SK-N-SH treated with all-trans-retinoic acid at 6 μM for 48 hours (cell line): ENCODE measurements at regions not wholly inside any gene's neighbourhood (a gene's known extent, or its start where the extent isn't known, plus 50 kb on each side); places are given as distances from the start of the nearest gene placed in this dataset.

Experiments
- ATAC-seq: fragments of 200-7000 bp; cut with Tn5 transposase; 3 replicates; pipeline ENCODE4 v1.9.1; 2020; ENCODE audit warnings: mild to moderate bottlenecking, moderate library complexity
- ARNTL ChIP-seq: fragments of 450-650 bp; formaldehyde crosslinking; IDR thresholded peaks from 2 replicates; pipeline ENCODE4 v1.5.0; 2020; ENCODE audit warnings: low read depth, mild to moderate bottlenecking, moderate library complexity, borderline replicate concordance
- BACH2 ChIP-seq: fragments of 250-450 bp; sonication (Bioruptor Pico); IDR thresholded peaks from 2 replicates; pipeline ENCODE4 v1.9.0; 2021; ENCODE audit warnings: mild to moderate bottlenecking, borderline replicate concordance
- CSDC2 ChIP-seq: fragments of 250-450 bp; sonication (Bioruptor Pico); IDR thresholded peaks from 2 replicates; pipeline ENCODE4 v1.5.0; 2020; ENCODE audit warnings: mild to moderate bottlenecking, moderate library complexity
- ESRRG ChIP-seq: fragments of 250-450 bp; sonication (Bioruptor Pico); IDR thresholded peaks from 2 replicates; pipeline ENCODE4 v1.6.1; 2021; ENCODE audit warnings: mild to moderate bottlenecking
- GLIS3 ChIP-seq: fragments of 250-450 bp; sonication (Bioruptor Pico); IDR thresholded peaks from 2 replicates; pipeline ENCODE4 v1.5.0; 2020; ENCODE audit warnings: mild to moderate bottlenecking, moderate library complexity
- ISL1 ChIP-seq: fragments of 250-450 bp; sonication (Bioruptor Pico); IDR thresholded peaks from 2 replicates; pipeline ENCODE4 v2.1.2; 2022; ENCODE audit warnings: mild to moderate bottlenecking, moderate library complexity
- OSR1 ChIP-seq: fragments of 250-450 bp; sonication (Bioruptor Pico); IDR thresholded peaks from 2 replicates; pipeline ENCODE4 v1.8.0; 2022; ENCODE audit warnings: moderate library complexity, mild to moderate bottlenecking, inconsistent platforms
- PPARA ChIP-seq: fragments of 250-450 bp; sonication (Bioruptor Pico); IDR thresholded peaks from 2 replicates; pipeline ENCODE4 v1.5.0; 2020; ENCODE audit warnings: mild to moderate bottlenecking, borderline replicate concordance
- RARB ChIP-seq: fragments of 250-450 bp; sonication (Bioruptor Pico); IDR thresholded peaks from 2 replicates; pipeline ENCODE4 v1.8.0; 2021; ENCODE audit warnings: mild to moderate bottlenecking, moderate library complexity
- SNAI2 ChIP-seq: fragments of 250-450 bp; sonication (Bioruptor Pico); IDR thresholded peaks from 2 replicates; pipeline ENCODE4 v1.5.0; 2020; ENCODE audit warnings: mild to moderate bottlenecking, moderate library complexity
- TCF4 ChIP-seq: fragments of 250-450 bp; sonication (Bioruptor Pico); IDR thresholded peaks from 2 replicates; pipeline ENCODE4 v1.8.0; 2021; ENCODE audit warnings: mild to moderate bottlenecking, moderate library complexity, borderline replicate concordance
- TOX ChIP-seq: fragments of 250-450 bp; sonication (Bioruptor Pico); IDR thresholded peaks from 2 replicates; pipeline ENCODE4 v1.8.0; 2021; ENCODE audit warnings: mild to moderate bottlenecking, moderate library complexity, borderline replicate concordance
- ZC3H10 ChIP-seq: fragments of 250-450 bp; sonication (Bioruptor Pico); IDR thresholded peaks from 2 replicates; pipeline ENCODE4 v1.5.1; 2021; ENCODE audit warnings: mild to moderate bottlenecking, moderate library complexity
- ZFP3 ChIP-seq: fragments of 250-450 bp; sonication (Bioruptor Pico); IDR thresholded peaks from 2 replicates; pipeline ENCODE4 v1.5.0; 2020; ENCODE audit warnings: mild to moderate bottlenecking, moderate library complexity
- ZFP30 ChIP-seq: fragments of 450-650 bp; formaldehyde crosslinking; IDR thresholded peaks from 2 replicates; pipeline ENCODE4 v1.5.0; 2022; ENCODE audit warnings: mild to moderate bottlenecking, moderate library complexity
- ZNF565 ChIP-seq: fragments of 450-650 bp; formaldehyde crosslinking; conservative IDR thresholded peaks from 2 replicates; pipeline ENCODE4 v1.5.0; 2020; ENCODE audit warnings: low read depth, mild to moderate bottlenecking, moderate library complexity
- ZNF70 ChIP-seq: fragments of 450-650 bp; formaldehyde crosslinking; IDR thresholded peaks from 2 replicates; pipeline ENCODE4 v1.5.0; 2020; ENCODE audit warnings: mild to moderate bottlenecking, moderate library complexity
- ZNF8 ChIP-seq: fragments of 450-650 bp; formaldehyde crosslinking; IDR thresholded peaks from 2 replicates; pipeline ENCODE4 v1.5.0; 2020; ENCODE audit warnings: mild to moderate bottlenecking, moderate library complexity
- TF ChIP-seq, protein P1 (sequence below): fragments of 250-450 bp; sonication (Bioruptor Pico); IDR thresholded peaks from 2 replicates; pipeline ENCODE4 v1.8.0; 2021; ENCODE audit warnings: low read depth, mild to moderate bottlenecking, moderate library complexity, borderline replicate concordance
- TF ChIP-seq, protein P2 (sequence below): fragments of 250-450 bp; sonication (Bioruptor Pico); IDR thresholded peaks from 2 replicates; pipeline ENCODE4 v1.8.0; 2020; ENCODE audit warnings: mild to moderate bottlenecking, moderate library complexity, borderline replicate concordance
- TF ChIP-seq, protein P3 (sequence below): fragments of 250-450 bp; sonication (Bioruptor Pico); IDR thresholded peaks from 2 replicates; pipeline ENCODE4 v1.5.1; 2020; ENCODE audit warnings: low read depth, mild to moderate bottlenecking, moderate library complexity
- TF ChIP-seq, protein P4 (sequence below): fragments of 250-450 bp; sonication (Bioruptor Pico); IDR thresholded peaks from 2 replicates; pipeline ENCODE4 v1.5.1; 2021; ENCODE audit warnings: mild to moderate bottlenecking, moderate library complexity
- TF ChIP-seq, protein P5 (sequence below): fragments of 250-450 bp; sonication (Bioruptor Pico); IDR thresholded peaks from 2 replicates; pipeline ENCODE4 v1.5.0; 2020; ENCODE audit warnings: mild to moderate bottlenecking, moderate library complexity

DNA sequence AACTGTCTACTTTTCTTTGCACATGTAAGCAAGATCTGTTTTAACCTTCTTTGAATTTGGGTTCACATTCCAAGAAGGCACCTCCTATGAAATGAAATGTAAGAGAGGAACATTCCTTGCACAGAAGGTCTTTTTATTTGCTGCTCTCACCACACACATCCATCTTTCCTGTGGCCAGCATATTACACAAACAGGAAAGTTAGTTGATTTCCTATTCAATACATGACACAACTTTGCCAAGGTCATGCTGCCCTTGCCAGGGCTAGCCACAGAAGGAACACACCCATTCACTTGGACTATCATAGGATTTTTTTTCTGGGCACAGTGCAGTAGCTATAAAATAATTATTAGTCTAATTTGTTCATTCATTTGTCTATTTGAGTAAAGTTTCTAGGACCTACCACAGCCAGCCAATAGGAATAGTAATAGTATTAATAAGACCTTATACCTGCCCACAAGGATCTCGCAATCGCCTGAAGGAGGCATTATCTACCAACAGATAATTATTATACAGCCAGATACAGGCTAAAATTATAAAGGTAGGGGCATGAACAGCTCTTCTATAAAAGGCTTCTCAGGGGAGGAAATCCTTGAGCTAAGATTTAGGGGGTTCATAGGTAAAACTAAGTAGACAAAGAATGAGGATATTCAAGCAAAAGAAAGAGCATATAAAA is 78.1 kb upstream of the NREP start:
- no peak for TF ChIP-seq ARNTL (CRISPR knock-in tag)
- no peak for TF ChIP-seq ISL1 (CRISPR knock-in tag)
- TF ChIP-seq, protein P1, sequence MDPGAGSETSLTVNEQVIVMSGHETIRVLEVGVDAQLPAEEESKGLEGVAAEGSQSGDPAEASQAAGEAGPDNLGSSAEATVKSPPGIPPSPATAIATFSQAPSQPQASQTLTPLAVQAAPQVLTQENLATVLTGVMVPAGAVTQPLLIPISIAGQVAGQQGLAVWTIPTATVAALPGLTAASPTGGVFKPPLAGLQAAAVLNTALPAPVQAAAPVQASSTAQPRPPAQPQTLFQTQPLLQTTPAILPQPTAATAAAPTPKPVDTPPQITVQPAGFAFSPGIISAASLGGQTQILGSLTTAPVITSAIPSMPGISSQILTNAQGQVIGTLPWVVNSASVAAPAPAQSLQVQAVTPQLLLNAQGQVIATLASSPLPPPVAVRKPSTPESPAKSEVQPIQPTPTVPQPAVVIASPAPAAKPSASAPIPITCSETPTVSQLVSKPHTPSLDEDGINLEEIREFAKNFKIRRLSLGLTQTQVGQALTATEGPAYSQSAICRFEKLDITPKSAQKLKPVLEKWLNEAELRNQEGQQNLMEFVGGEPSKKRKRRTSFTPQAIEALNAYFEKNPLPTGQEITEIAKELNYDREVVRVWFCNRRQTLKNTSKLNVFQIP = no peak
- no peak for TF ChIP-seq GLIS3 (CRISPR knock-in tag)
- TF ChIP-seq, protein P2, sequence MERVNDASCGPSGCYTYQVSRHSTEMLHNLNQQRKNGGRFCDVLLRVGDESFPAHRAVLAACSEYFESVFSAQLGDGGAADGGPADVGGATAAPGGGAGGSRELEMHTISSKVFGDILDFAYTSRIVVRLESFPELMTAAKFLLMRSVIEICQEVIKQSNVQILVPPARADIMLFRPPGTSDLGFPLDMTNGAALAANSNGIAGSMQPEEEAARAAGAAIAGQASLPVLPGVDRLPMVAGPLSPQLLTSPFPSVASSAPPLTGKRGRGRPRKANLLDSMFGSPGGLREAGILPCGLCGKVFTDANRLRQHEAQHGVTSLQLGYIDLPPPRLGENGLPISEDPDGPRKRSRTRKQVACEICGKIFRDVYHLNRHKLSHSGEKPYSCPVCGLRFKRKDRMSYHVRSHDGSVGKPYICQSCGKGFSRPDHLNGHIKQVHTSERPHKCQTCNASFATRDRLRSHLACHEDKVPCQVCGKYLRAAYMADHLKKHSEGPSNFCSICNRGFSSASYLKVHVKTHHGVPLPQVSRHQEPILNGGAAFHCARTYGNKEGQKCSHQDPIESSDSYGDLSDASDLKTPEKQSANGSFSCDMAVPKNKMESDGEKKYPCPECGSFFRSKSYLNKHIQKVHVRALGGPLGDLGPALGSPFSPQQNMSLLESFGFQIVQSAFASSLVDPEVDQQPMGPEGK (CRISPR knock-in tag) = no peak
- TF ChIP-seq PPARA (CRISPR knock-in tag) = no peak
- no peak for TF ChIP-seq SNAI2
- TF ChIP-seq ZNF565 (CRISPR knock-in tag) = no peak
- TF ChIP-seq ZNF8 (CRISPR knock-in tag) = no peak
- no peak for TF ChIP-seq CSDC2 (CRISPR knock-in tag)
- TF ChIP-seq TOX = no peak
- no peak for TF ChIP-seq ZFP30
- TF ChIP-seq ZFP3 = no peak
- no peak for TF ChIP-seq ZNF70 (CRISPR knock-in tag)
- TF ChIP-seq, protein P3, sequence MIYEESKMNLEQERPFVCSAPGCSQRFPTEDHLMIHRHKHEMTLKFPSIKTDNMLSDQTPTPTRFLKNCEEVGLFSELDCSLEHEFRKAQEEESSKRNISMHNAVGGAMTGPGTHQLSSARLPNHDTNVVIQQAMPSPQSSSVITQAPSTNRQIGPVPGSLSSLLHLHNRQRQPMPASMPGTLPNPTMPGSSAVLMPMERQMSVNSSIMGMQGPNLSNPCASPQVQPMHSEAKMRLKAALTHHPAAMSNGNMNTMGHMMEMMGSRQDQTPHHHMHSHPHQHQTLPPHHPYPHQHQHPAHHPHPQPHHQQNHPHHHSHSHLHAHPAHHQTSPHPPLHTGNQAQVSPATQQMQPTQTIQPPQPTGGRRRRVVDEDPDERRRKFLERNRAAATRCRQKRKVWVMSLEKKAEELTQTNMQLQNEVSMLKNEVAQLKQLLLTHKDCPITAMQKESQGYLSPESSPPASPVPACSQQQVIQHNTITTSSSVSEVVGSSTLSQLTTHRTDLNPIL (CRISPR knock-in tag) = no peak
- no peak for TF ChIP-seq RARB
- TF ChIP-seq OSR1 (CRISPR knock-in tag) = no peak
- TF ChIP-seq, all 23 proteins: peak for 0
- peak; percentile 35; the same call in 1 of the 3 replicates for ATAC-seq

DNA sequence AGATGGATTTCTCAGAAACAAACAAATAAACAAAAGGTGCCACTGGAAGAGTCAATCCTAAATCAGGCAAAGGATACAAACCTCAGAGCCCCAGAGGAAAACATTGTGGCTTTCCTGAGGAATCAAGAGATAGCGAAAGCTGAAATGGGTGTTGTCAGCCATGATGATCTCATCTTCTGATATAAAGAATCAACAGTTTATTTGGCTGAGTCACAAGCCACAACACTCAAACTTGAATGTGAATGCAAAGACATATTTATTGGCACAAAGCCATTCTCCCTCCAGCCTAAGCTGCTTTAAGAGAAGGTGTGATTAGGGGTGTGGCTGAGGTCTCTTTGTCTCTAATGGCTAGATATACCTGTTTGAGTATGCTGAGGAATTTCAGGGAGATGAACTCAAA is 73.3 kb upstream of the NREP start:
- peak; percentile 56; the same call in 2 of the 3 replicates for ATAC-seq

More for the DNA sequence above, 73.3 kb upstream of the NREP start:
- TF ChIP-seq ZFP30 (no peak), TOX (no peak), ZNF565 (CRISPR knock-in tag) (no peak), CSDC2 (CRISPR knock-in tag) (no peak), ZC3H10 (CRISPR knock-in tag) (no peak), RARB (no peak), ESRRG (no peak), BACH2 (CRISPR knock-in tag) (no peak), OSR1 (CRISPR knock-in tag) (no peak), ISL1 (CRISPR knock-in tag) (no peak), GLIS3 (CRISPR knock-in tag) (no peak), ARNTL (CRISPR knock-in tag) (no peak), PPARA (CRISPR knock-in tag) (no peak), TCF4 (CRISPR knock-in tag) (no peak), SNAI2 (no peak)
- TF ChIP-seq, protein P4, sequence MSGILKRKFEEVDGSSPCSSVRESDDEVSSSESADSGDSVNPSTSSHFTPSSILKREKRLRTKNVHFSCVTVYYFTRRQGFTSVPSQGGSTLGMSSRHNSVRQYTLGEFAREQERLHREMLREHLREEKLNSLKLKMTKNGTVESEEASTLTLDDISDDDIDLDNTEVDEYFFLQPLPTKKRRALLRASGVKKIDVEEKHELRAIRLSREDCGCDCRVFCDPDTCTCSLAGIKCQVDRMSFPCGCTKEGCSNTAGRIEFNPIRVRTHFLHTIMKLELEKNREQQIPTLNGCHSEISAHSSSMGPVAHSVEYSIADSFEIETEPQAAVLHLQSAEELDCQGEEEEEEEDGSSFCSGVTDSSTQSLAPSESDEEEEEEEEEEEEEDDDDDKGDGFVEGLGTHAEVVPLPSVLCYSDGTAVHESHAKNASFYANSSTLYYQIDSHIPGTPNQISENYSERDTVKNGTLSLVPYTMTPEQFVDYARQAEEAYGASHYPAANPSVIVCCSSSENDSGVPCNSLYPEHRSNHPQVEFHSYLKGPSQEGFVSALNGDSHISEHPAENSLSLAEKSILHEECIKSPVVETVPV = no peak
- TF ChIP-seq, protein P1 = no peak
- TF ChIP-seq, protein P3 (CRISPR knock-in tag) = no peak
- TF ChIP-seq, protein P2 (CRISPR knock-in tag) = no peak
- TF ChIP-seq, protein P5, sequence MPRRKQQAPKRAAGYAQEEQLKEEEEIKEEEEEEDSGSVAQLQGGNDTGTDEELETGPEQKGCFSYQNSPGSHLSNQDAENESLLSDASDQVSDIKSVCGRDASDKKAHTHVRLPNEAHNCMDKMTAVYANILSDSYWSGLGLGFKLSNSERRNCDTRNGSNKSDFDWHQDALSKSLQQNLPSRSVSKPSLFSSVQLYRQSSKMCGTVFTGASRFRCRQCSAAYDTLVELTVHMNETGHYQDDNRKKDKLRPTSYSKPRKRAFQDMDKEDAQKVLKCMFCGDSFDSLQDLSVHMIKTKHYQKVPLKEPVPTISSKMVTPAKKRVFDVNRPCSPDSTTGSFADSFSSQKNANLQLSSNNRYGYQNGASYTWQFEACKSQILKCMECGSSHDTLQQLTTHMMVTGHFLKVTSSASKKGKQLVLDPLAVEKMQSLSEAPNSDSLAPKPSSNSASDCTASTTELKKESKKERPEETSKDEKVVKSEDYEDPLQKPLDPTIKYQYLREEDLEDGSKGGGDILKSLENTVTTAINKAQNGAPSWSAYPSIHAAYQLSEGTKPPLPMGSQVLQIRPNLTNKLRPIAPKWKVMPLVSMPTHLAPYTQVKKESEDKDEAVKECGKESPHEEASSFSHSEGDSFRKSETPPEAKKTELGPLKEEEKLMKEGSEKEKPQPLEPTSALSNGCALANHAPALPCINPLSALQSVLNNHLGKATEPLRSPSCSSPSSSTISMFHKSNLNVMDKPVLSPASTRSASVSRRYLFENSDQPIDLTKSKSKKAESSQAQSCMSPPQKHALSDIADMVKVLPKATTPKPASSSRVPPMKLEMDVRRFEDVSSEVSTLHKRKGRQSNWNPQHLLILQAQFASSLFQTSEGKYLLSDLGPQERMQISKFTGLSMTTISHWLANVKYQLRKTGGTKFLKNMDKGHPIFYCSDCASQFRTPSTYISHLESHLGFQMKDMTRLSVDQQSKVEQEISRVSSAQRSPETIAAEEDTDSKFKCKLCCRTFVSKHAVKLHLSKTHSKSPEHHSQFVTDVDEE (CRISPR knock-in tag) = no peak
